ENCODE measurements at regions not wholly inside any gene's neighbourhood (a gene's known extent, or its start where the extent isn't known, plus 50 kb on each side); places are given as distances from the start of the nearest gene placed in this dataset.

DNA sequence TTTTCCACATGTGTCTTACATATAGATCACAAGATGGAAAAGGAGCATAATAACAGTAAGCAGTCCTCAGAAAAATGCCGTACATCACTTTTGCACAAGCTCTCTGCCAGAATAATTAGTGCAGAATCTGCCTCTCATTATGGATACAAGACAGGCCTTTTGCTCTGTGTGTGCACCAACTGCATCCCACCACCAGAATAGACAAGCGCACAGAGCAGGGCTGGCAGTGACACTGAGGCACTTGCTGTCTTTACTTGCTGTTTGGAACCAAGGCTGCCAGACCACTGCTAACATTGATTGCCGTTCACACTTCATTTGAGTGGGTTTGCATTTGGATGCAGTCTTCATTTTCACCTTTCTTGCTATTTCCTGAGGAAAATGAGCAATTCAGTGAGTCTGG, 741.3 kb downstream of the TLE1 start:
- TF ChIP-seq EZH2 (IDR thresholded peaks at IDR 0.05; ENCODE audit: low read depth, low read length, severe bottlenecking) (no peak), HDAC2 (IDR thresholded peaks at IDR 0.05; ENCODE audit: borderline replicate concordance in 1 of 2, low read depth in 2 of 2, low read length in 2 of 2) (no peak), POLR2A (IDR thresholded peaks at IDR 0.05; ENCODE audit: control extremely low read depth in 1 of 2, low read depth in 2 of 2, low read length in 2 of 2) (no peak), EP300 (IDR thresholded peaks at IDR 0.05; ENCODE audit: borderline replicate concordance in 1 of 2, low read depth in 2 of 2, low read length in 2 of 2) (no peak), GABPA (IDR thresholded peaks at IDR 0.05; ENCODE audit: borderline replicate concordance, insufficient read depth, low read length) (no peak), EGR1 (IDR thresholded peaks at IDR 0.05; ENCODE audit: borderline replicate concordance, low read depth, low read length) (no peak), RAD21 (IDR thresholded peaks at IDR 0.05 in 1 of 2, conservative IDR thresholded peaks at IDR 0.05 in 1 of 2; ENCODE audit: low read depth in 2 of 2, low read length in 2 of 2) (no peak), NRF1 (IDR thresholded peaks at IDR 0.05; ENCODE audit: low read depth, low read length) (no peak)
- TF ChIP-seq, protein P1, sequence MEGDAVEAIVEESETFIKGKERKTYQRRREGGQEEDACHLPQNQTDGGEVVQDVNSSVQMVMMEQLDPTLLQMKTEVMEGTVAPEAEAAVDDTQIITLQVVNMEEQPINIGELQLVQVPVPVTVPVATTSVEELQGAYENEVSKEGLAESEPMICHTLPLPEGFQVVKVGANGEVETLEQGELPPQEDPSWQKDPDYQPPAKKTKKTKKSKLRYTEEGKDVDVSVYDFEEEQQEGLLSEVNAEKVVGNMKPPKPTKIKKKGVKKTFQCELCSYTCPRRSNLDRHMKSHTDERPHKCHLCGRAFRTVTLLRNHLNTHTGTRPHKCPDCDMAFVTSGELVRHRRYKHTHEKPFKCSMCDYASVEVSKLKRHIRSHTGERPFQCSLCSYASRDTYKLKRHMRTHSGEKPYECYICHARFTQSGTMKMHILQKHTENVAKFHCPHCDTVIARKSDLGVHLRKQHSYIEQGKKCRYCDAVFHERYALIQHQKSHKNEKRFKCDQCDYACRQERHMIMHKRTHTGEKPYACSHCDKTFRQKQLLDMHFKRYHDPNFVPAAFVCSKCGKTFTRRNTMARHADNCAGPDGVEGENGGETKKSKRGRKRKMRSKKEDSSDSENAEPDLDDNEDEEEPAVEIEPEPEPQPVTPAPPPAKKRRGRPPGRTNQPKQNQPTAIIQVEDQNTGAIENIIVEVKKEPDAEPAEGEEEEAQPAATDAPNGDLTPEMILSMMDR (IDR thresholded peaks at IDR 0.05; ENCODE audit: control extremely low read depth in 1 of 3, insufficient read depth in 1 of 3, low read depth in 1 of 3, low read length in 3 of 3): no peak
- TF ChIP-seq, protein P2, sequence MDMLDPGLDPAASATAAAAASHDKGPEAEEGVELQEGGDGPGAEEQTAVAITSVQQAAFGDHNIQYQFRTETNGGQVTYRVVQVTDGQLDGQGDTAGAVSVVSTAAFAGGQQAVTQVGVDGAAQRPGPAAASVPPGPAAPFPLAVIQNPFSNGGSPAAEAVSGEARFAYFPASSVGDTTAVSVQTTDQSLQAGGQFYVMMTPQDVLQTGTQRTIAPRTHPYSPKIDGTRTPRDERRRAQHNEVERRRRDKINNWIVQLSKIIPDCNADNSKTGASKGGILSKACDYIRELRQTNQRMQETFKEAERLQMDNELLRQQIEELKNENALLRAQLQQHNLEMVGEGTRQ (IDR thresholded peaks at IDR 0.05; ENCODE audit: low read length): no peak
